A673 (cell line): ENCODE measurements at regions not wholly inside any gene's neighbourhood (a gene's known extent, or its start where the extent isn't known, plus 50 kb on each side); places are given as distances from the start of the nearest gene placed in this dataset.
"Not testable (repeated sequence)": the region's sequence is repeated elsewhere in the genome, so short reads cannot be mapped to it uniquely, and the experiment has no call there.

Source experiments
- EZH2 ChIP-seq: fragments of 200-600 bp; sonication (generic); IDR thresholded peaks from 2 replicates; pipeline ENCODE4 v1.6.1; 2017; ENCODE audit warnings: borderline replicate concordance, low read depth, mild to moderate bottlenecking, mixed read lengths, antibody characterized with exemption, low read length; ENCODE audit not compliant: poor library complexity, severe bottlenecking
- TF ChIP-seq, protein P1 (sequence below): fragments of 300-800, 200-600 bp; sonication (generic); conservative IDR thresholded peaks from 2 replicates; pipeline ENCODE4 v1.5.1; 2017; ENCODE audit warnings: low read depth, mild to moderate bottlenecking, antibody characterized with exemption, low read length, moderate library complexity, mixed read lengths

DNA sequence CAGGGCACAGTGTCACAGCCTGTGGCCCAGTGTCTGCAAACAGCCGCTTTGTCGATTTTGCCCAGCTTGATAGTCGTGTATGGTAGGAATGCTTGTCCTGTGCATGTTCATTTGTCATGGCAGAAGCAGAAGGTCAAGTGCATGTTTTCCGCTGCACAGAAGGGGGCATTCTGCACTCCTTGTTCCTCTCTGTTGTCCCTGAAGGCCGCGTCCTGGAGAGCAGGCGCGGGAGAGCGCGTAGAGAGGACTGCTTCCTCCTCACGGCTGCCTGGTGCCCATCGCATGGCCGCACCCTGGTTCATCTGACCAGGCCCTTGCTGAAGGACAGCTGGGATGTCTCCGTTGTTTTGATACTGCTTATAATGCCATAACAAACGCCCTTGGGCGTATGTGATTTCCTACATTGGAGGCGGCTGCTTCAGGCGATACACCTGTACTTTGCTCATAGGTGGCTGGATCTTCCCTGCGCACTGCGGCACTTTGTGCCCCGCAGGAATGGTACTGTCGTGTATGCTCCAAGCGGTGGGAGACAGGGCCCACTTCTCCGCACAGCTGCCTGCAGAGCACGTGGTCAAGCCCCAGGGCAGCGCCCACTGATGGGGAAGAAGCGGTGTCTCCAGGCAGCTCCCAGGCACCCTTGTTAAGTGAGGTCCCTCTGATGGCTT lies 63.5 kb upstream of the LRPAP1 start:
- TF ChIP-seq, protein P1, sequence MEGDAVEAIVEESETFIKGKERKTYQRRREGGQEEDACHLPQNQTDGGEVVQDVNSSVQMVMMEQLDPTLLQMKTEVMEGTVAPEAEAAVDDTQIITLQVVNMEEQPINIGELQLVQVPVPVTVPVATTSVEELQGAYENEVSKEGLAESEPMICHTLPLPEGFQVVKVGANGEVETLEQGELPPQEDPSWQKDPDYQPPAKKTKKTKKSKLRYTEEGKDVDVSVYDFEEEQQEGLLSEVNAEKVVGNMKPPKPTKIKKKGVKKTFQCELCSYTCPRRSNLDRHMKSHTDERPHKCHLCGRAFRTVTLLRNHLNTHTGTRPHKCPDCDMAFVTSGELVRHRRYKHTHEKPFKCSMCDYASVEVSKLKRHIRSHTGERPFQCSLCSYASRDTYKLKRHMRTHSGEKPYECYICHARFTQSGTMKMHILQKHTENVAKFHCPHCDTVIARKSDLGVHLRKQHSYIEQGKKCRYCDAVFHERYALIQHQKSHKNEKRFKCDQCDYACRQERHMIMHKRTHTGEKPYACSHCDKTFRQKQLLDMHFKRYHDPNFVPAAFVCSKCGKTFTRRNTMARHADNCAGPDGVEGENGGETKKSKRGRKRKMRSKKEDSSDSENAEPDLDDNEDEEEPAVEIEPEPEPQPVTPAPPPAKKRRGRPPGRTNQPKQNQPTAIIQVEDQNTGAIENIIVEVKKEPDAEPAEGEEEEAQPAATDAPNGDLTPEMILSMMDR: not testable (repeated sequence)
- TF ChIP-seq EZH2: not testable (repeated sequence)
